ENCODE measurements at regions not wholly inside any gene's neighbourhood (a gene's known extent, or its start where the extent isn't known, plus 50 kb on each side); places are given as distances from the start of the nearest gene placed in this dataset.

DNA sequence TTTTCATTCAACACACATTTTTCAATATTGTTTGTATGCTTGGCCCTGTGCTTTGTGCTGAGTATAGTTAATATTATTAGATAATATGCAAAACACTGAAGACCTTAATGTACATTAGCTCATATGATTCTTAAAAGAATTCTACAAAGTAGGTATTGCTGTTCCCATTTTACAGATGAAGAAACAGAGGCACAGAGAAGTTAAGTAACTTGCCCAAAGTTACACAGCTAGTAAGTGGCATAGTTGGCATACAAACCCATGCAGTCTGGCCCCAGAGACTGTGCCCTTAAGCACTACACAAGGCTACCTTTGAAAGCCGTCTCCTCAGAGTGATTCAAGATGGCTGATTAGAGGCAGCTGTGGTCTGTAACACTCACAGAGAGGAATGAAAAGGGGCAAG lies 293.4 kb upstream of the F9 start:
- WGBS: 97% methylated on average over 1 of the region's 1 CpG
- no peak overlapping the region for H3K4me3 ChIP-seq (ENCODE audit: low read depth in 1 of 3, low read length in 3 of 3)
- H3K36me3 ChIP-seq (ENCODE audit: control insufficient read depth in 4 of 4, insufficient read depth in 3 of 4, low read depth in 1 of 4, low read length in 3 of 4): no peaks in the 10 kb centered on the region
- peaks cover 0 to 3% (median 0%) of the 10 kb centered on the region in 4 donors for H3K9me3 ChIP-seq (ENCODE audit: control insufficient read depth in 4 of 4, low read length in 3 of 4)
- H3K9ac ChIP-seq (ENCODE audit: low read depth in 1 of 2, low read length in 2 of 2): no peak overlapping the region
- TF ChIP-seq, protein P1, sequence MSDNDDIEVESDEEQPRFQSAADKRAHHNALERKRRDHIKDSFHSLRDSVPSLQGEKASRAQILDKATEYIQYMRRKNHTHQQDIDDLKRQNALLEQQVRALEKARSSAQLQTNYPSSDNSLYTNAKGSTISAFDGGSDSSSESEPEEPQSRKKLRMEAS (IDR thresholded peaks at IDR 0.05): no peak
- TF ChIP-seq RXRA (IDR thresholded peaks at IDR 0.05): no peak
- no peak for TF ChIP-seq HNF4A (conservative IDR thresholded peaks at IDR 0.05)
- TF ChIP-seq RAD21 (IDR thresholded peaks at IDR 0.05): no peak
- TF ChIP-seq SP1 (IDR thresholded peaks at IDR 0.05): no peak
- no peak for TF ChIP-seq GABPA (IDR thresholded peaks at IDR 0.05 in 1 of 2, conservative IDR thresholded peaks at IDR 0.05 in 1 of 2)
- no peak for TF ChIP-seq EGR1 (IDR thresholded peaks at IDR 0.05; ENCODE audit: low read depth in 2 of 2)
- TF ChIP-seq, protein P2, sequence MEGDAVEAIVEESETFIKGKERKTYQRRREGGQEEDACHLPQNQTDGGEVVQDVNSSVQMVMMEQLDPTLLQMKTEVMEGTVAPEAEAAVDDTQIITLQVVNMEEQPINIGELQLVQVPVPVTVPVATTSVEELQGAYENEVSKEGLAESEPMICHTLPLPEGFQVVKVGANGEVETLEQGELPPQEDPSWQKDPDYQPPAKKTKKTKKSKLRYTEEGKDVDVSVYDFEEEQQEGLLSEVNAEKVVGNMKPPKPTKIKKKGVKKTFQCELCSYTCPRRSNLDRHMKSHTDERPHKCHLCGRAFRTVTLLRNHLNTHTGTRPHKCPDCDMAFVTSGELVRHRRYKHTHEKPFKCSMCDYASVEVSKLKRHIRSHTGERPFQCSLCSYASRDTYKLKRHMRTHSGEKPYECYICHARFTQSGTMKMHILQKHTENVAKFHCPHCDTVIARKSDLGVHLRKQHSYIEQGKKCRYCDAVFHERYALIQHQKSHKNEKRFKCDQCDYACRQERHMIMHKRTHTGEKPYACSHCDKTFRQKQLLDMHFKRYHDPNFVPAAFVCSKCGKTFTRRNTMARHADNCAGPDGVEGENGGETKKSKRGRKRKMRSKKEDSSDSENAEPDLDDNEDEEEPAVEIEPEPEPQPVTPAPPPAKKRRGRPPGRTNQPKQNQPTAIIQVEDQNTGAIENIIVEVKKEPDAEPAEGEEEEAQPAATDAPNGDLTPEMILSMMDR (IDR thresholded peaks at IDR 0.05; ENCODE audit: low read depth, low read length, missing input control): no peak
- no peak for TF ChIP-seq YY1 (IDR thresholded peaks at IDR 0.05)
- TF ChIP-seq, protein P3, sequence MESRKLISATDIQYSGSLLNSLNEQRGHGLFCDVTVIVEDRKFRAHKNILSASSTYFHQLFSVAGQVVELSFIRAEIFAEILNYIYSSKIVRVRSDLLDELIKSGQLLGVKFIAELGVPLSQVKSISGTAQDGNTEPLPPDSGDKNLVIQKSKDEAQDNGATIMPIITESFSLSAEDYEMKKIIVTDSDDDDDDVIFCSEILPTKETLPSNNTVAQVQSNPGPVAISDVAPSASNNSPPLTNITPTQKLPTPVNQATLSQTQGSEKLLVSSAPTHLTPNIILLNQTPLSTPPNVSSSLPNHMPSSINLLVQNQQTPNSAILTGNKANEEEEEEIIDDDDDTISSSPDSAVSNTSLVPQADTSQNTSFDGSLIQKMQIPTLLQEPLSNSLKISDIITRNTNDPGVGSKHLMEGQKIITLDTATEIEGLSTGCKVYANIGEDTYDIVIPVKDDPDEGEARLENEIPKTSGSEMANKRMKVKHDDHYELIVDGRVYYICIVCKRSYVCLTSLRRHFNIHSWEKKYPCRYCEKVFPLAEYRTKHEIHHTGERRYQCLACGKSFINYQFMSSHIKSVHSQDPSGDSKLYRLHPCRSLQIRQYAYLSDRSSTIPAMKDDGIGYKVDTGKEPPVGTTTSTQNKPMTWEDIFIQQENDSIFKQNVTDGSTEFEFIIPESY (IDR thresholded peaks at IDR 0.05): no peak
- no peak for TF ChIP-seq TAF1 (conservative IDR thresholded peaks at IDR 0.05)
- H3K4me1 ChIP-seq (ENCODE audit: control insufficient read depth in 4 of 4, insufficient read depth in 4 of 4, low read length in 3 of 4): no peaks in the 10 kb centered on the region
- no peak for DNase-seq (ENCODE audit: low spot score)
- no peaks in the 10 kb centered on the region for H3K27me3 ChIP-seq (ENCODE audit: control insufficient read depth in 4 of 4, insufficient read depth in 4 of 4, low read length in 3 of 4)
- H3K27ac ChIP-seq (ENCODE audit: low read depth in 1 of 2, low read length in 2 of 2): no peak overlapping the region

DNA sequence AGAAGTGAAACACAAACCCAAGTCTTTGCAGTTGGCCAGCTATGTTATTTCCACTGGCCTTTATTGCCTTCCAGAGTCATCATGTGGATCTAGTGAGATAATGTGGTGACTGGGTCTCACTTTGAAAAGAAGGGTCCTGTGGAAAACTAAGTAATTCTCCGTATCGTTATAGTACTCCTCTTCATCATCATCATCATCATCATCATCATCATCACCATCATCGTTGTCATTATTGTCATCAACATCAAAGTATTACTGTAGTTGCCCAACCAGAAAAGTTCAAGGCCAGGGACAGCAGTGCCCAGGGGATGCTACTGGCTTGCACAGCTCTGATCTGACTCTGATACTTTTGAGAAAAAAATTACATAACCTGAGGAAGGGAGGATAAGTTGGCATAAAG lies 295.6 kb upstream of the F9 start:
- Histone ChIP-seq H3K4me1 (ENCODE audit: control insufficient read depth in 4 of 4, insufficient read depth in 4 of 4, low read length in 3 of 4) (no peaks in the 10 kb centered on the region), H3K27me3 (ENCODE audit: control insufficient read depth in 4 of 4, insufficient read depth in 4 of 4, low read length in 3 of 4) (no peaks in the 10 kb centered on the region), H3K27ac (ENCODE audit: low read depth in 1 of 2, low read length in 2 of 2) (no peak overlapping the region), H3K9me3 (ENCODE audit: control insufficient read depth in 4 of 4, low read length in 3 of 4) (peaks cover 0 to 3% (median 0%) of the 10 kb centered on the region in 4 donors), H3K4me3 (ENCODE audit: low read depth in 1 of 3, low read length in 3 of 3) (no peak overlapping the region), H3K9ac (ENCODE audit: low read depth in 1 of 2, low read length in 2 of 2) (no peak overlapping the region), H3K36me3 (ENCODE audit: control insufficient read depth in 4 of 4, insufficient read depth in 3 of 4, low read depth in 1 of 4, low read length in 3 of 4) (no peaks in the 10 kb centered on the region)
- TF ChIP-seq, protein P4, sequence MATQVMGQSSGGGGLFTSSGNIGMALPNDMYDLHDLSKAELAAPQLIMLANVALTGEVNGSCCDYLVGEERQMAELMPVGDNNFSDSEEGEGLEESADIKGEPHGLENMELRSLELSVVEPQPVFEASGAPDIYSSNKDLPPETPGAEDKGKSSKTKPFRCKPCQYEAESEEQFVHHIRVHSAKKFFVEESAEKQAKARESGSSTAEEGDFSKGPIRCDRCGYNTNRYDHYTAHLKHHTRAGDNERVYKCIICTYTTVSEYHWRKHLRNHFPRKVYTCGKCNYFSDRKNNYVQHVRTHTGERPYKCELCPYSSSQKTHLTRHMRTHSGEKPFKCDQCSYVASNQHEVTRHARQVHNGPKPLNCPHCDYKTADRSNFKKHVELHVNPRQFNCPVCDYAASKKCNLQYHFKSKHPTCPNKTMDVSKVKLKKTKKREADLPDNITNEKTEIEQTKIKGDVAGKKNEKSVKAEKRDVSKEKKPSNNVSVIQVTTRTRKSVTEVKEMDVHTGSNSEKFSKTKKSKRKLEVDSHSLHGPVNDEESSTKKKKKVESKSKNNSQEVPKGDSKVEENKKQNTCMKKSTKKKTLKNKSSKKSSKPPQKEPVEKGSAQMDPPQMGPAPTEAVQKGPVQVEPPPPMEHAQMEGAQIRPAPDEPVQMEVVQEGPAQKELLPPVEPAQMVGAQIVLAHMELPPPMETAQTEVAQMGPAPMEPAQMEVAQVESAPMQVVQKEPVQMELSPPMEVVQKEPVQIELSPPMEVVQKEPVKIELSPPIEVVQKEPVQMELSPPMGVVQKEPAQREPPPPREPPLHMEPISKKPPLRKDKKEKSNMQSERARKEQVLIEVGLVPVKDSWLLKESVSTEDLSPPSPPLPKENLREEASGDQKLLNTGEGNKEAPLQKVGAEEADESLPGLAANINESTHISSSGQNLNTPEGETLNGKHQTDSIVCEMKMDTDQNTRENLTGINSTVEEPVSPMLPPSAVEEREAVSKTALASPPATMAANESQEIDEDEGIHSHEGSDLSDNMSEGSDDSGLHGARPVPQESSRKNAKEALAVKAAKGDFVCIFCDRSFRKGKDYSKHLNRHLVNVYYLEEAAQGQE (IDR thresholded peaks at IDR 0.05): no peak
- no peak for TF ChIP-seq EGR1 (IDR thresholded peaks at IDR 0.05; ENCODE audit: low read depth in 2 of 2)
- TF ChIP-seq, protein P2 (IDR thresholded peaks at IDR 0.05; ENCODE audit: low read depth, low read length, missing input control): no peak
- no peak for TF ChIP-seq NR2F2 (IDR thresholded peaks at IDR 0.05)
- TF ChIP-seq JUND (IDR thresholded peaks at IDR 0.05): no peak
- TF ChIP-seq SP1 (IDR thresholded peaks at IDR 0.05): no peak
- no peak for TF ChIP-seq HNF4A (conservative IDR thresholded peaks at IDR 0.05)
- TF ChIP-seq TAF1 (conservative IDR thresholded peaks at IDR 0.05): no peak
- no peak for TF ChIP-seq FOXA2 (IDR thresholded peaks at IDR 0.05)
- TF ChIP-seq, protein P1 (IDR thresholded peaks at IDR 0.05): no peak
- no peak for DNase-seq (ENCODE audit: low spot score)
- 90% methylated on average over 3 of the region's 3 CpGs for WGBS
